Ecto neural progenitor cell (in vitro differentiated cells): ENCODE measurements at regions not wholly inside any gene's neighbourhood (a gene's known extent, or its start where the extent isn't known, plus 50 kb on each side); places are given as distances from the start of the nearest gene placed in this dataset.
"Not testable (repeated sequence)": the region's sequence is repeated elsewhere in the genome, so short reads cannot be mapped to it uniquely, and the experiment has no call there.

Experiments used
- DNase-seq: peaks from one replicate; pipeline ENCODE4 v3.0.0-alpha.2; 2018; ENCODE audit warnings: low spot score

- not testable (repeated sequence) for DNase-seq
Observed at GRCh38 chr2:87679950-87680349, 67.9 kb upstream of the PLGLB2 start.

- DNase-seq: not testable (repeated sequence)
Observed at GRCh38 chr2:87680691-87681090, 67.2 kb upstream of the PLGLB2 start.

- DNase-seq: not testable (repeated sequence)
Observed at GRCh38 chr2:87683451-87683850, 64.4 kb upstream of the PLGLB2 start.

GRCh38 chr2:87683961-87684360, 63.9 kb upstream of the PLGLB2 start:
- DNase-seq: not testable (repeated sequence)

GRCh38 chr2:87685558-87685957, 62.3 kb upstream of the PLGLB2 start:
- DNase-seq: not testable (repeated sequence)

- not testable (repeated sequence) for DNase-seq
Observed at GRCh38 chr2:87686873-87687549, 60.9 kb upstream of the PLGLB2 start.

GRCh38 chr2:87687550-87688270, 60.2 kb upstream of the PLGLB2 start:
- not testable (repeated sequence) for DNase-seq

- DNase-seq: not testable (repeated sequence)
Observed at GRCh38 chr2:87691899-87692592, 55.8 kb upstream of the PLGLB2 start.

GRCh38 chr2:87692914-87693313, 55.0 kb upstream of the PLGLB2 start:
- not testable (repeated sequence) for DNase-seq

- DNase-seq: not testable (repeated sequence)
Observed at GRCh38 chr2:87693882-87694281, 54.0 kb upstream of the PLGLB2 start.

GRCh38 chr2:87695596-87696323, 52.1 kb upstream of the PLGLB2 start:
- DNase-seq: not testable (repeated sequence)
